Adipocyte (in vitro differentiated cells): ENCODE measurements at regions not wholly inside any gene's neighbourhood (a gene's known extent, or its start where the extent isn't known, plus 50 kb on each side); places are given as distances from the start of the nearest gene placed in this dataset.
A peak's percentile ranks its signal among the peaks of the same experiment; 100 is the strongest.
"Not testable (repeated sequence)": the region's sequence is repeated elsewhere in the genome, so short reads cannot be mapped to it uniquely, and the experiment has no call there.

ENCODE experiments used
- DNase-seq: peaks from one replicate; pipeline ENCODE4 v3.0.0-alpha.2; 2015; ENCODE audit warnings: low read depth
- H3K27me3 ChIP-seq: replicated peaks from 2 replicates; pipeline ENCODE4 v1.7.0; 2013; ENCODE audit warnings: mild to moderate bottlenecking, low read length, moderate library complexity; ENCODE audit not compliant: control insufficient read depth, insufficient read depth
- H3K36me3 ChIP-seq: 2 replicates; pipeline ENCODE4 v1.7.0; 2013; ENCODE audit warnings: low read length, mild to moderate bottlenecking, moderate library complexity; ENCODE audit not compliant: control insufficient read depth, insufficient read depth, severe bottlenecking
- H3K4me1 ChIP-seq: 2 replicates; pipeline ENCODE4 v1.7.0; 2013; ENCODE audit warnings: mild to moderate bottlenecking, low read length, moderate library complexity; ENCODE audit not compliant: control insufficient read depth, insufficient read depth
- H3K4me3 ChIP-seq: 2 replicates; pipeline ENCODE4 v1.7.0; 2013; ENCODE audit warnings: mild to moderate bottlenecking, low read length, moderate library complexity
- H3K9ac ChIP-seq: 2 replicates; pipeline ENCODE4 v1.7.0; 2013; ENCODE audit warnings: mild to moderate bottlenecking, low read length, moderate library complexity
- H3K9me3 ChIP-seq: 2 replicates; pipeline ENCODE4 v1.7.0; 2013; ENCODE audit warnings: mild to moderate bottlenecking, low read length, moderate library complexity; ENCODE audit not compliant: control insufficient read depth

DNA sequence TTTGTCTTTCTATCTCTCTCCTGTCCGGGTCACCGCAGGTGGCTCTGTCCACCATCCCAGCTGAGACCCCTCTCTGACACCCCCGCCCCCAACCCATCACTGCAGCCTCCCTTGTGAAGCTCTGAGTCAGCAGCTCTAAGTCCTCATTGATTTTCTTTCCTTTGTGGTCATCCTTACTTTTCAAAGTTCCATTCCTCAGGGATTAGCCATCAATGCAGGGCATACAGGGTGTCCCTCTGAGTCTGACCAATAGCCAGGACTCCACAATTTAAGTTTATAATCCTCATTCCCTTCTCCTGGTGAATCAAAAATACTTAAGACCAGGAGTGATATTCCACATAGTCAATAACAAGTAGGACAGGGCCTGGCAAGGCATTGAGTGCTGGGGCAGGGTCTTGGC is 333.3 kb upstream of the CNR1 start:
- H3K4me3 ChIP-seq: no peak overlapping the region
- H3K9ac ChIP-seq: no peak overlapping the region
- H3K27me3 ChIP-seq: no peaks in the 10 kb centered on the region
- no peaks in the 10 kb centered on the region for H3K9me3 ChIP-seq
- H3K36me3 ChIP-seq: no peaks in the 10 kb centered on the region
- no peak for DNase-seq
- no peaks in the 10 kb centered on the region for H3K4me1 ChIP-seq

DNA sequence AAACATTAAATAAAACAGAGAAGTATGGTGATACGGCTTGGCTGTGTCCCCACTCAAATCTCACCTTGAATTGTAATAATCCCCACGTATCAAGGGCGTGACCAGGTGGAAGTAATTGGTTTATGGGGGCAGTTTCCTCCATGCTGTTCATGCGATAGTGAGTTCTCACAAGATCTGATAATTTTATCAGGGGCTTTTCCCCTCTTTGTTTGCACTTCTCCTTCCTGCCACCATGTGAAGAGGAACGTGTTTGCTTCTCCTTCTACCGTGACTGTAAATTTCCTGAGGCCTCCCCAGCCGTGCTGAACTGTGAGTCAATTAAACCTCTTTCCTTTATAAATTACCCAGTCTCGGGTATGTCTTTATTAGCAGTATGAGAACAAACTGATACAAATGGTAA is 331.3 kb upstream of the CNR1 start:
- H3K36me3 ChIP-seq, H3K4me1 ChIP-seq, H3K27me3 ChIP-seq, H3K9me3 ChIP-seq, DNase-seq, H3K9ac ChIP-seq, H3K4me3 ChIP-seq: not testable (repeated sequence)

DNA sequence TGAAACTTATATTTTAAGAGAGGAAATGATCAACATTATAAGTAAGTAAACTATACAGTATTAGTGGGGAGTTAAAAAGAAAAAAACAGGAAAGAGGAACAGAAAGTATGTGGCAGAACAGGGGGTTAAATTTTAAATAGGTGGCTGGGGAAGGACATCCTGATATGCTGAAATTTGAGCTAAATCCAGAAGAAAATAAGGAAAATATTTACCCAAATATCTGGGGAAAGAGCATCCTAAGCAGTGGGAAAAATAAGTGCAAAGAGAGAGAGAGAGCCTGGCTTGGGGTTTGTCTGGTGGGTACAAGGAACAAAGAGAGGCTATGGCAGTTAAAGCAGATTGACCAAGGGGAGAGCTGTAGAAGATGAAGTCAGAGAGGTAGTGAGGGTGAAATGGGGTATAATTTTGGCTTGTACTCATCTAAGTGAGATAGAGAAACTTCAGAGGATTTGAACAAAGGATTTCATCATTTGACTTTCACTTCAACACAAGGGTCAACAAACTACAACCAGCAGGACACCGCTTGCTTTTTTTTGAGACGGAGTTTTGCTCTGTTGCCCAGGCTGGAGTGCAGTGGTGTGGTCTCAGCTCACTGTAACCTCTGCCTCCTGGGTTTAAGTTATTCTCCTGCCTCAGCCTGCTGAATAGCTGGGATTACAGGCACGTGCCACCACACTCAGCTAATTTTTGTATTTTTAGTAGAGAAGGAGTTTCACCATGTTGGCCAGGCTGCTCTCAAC is 328.4 kb upstream of the CNR1 start:
- no peak overlapping the region for H3K4me3 ChIP-seq
- no peaks in the 10 kb centered on the region for H3K9me3 ChIP-seq
- no peaks in the 10 kb centered on the region for H3K27me3 ChIP-seq
- H3K9ac ChIP-seq: no peak overlapping the region
- H3K36me3 ChIP-seq: no peaks in the 10 kb centered on the region
- H3K4me1 ChIP-seq: peaks cover 28% of the 10 kb centered on the region
- DNase-seq: no peak

DNA sequence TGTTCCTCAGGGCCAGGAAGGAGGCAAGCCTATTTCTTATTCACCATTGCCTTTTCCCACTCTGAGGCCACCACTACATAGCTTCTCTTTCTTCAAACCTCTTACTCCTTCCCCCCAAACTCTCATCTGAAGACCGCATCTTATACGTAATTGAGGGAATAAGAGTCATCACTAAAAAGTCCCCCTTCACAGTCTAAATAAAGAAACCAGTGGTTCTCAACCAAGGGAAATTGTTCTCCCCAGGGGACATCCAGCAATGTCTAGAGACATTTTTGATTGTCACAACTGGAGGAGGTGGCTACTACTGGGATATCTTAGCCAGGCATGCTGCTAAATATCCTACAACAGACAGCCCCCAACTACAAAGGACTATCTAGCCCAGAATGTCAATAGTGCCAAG is 327.6 kb upstream of the CNR1 start:
- DNase-seq: no peak
- H3K36me3 ChIP-seq: no peaks in the 10 kb centered on the region
- H3K27me3 ChIP-seq: no peaks in the 10 kb centered on the region
- no peaks in the 10 kb centered on the region for H3K9me3 ChIP-seq
- peaks cover 28% of the 10 kb centered on the region for H3K4me1 ChIP-seq
- no peak overlapping the region for H3K4me3 ChIP-seq
- no peak overlapping the region for H3K9ac ChIP-seq

DNA sequence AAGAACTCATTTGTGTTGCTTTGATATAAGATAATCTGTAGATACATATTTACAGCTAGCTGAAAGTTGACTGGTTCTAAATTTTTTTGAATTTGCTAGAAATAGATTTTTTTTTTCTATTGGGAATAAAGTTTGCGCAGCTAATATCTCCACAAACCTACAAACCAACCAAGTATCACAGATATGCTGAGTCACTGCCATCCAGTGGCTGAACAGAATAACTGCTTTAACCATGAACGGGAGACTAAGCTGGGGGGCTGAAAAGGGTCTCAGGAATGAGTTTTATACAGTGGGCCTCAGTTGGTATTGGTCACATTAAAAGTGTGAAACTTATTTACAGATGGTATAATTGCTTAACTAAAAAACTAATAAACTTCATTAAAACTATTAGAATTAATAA is 326.7 kb upstream of the CNR1 start:
- Histone ChIP-seq H3K36me3 (no peaks in the 10 kb centered on the region), H3K9ac (no peak overlapping the region)
- DNase-seq: peak; percentile 46

DNA sequence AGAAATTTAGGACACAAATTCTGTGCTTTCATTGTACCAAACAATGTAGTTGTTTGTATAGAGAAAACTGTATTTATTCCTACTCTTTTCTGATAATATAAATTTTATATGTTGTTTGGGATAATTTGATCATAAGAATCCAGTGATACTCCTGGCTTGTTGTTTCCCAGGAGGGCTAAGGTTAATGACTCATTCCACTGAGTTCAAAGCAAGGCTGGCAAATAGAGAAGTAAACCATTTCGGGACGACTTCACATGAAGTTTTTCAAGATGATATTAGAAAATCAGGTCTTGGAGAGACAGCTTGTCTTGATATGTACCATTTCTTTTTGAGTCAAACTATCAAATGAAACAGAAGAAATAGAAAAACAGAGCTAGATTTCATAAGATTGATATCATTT is 326.1 kb upstream of the CNR1 start:
- peaks cover 6% of the 10 kb centered on the region for H3K9me3 ChIP-seq
- no peaks in the 10 kb centered on the region for H3K27me3 ChIP-seq
- H3K36me3 ChIP-seq: no peaks in the 10 kb centered on the region
- H3K4me1 ChIP-seq: peaks cover 28% of the 10 kb centered on the region
- no peak overlapping the region for H3K9ac ChIP-seq
- no peak for DNase-seq
- H3K4me3 ChIP-seq: no peak overlapping the region

More for the DNA sequence above, 326.7 kb upstream of the CNR1 start:
- Histone ChIP-seq H3K9me3 (peaks cover 6% of the 10 kb centered on the region), H3K27me3 (no peaks in the 10 kb centered on the region), H3K4me1 (peaks cover 28% of the 10 kb centered on the region), H3K4me3 (no peak overlapping the region)

DNA sequence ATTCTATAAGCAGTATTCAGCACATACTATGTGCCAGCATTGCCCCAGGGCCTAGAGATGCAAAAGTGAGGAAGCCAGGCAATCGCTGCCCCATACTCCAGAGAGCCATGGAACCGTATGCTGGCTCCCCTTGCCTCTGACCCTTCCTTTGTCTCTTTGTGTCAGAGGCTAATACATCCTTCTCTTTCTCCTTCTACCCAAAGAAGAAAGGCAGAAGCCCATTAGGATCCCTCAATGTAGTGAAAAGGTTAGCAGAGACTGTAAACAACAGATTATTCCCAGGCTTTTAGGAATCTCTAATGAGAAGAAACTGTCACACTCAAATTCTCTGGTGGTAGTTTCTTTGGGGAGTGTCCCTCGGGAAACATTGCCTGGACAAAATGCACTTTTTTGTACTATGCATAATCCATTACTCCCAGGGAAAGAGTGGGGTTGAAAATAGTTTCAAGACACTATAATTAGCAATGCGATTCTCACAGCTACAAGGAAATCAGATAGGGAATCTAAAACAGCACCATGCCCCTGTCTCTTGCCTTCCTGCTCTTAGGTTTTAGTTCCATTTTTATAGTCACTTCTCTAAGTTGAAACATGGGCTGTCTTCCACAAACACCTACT is 325.2 kb upstream of the CNR1 start:
- Histone ChIP-seq H3K4me3 (no peak overlapping the region), H3K4me1 (peaks cover 28% of the 10 kb centered on the region), H3K36me3 (no peaks in the 10 kb centered on the region), H3K27me3 (no peaks in the 10 kb centered on the region), H3K9ac (peak overlapping the region; percentile 13), H3K9me3 (peaks cover 6% of the 10 kb centered on the region)
- no peak for DNase-seq

DNA sequence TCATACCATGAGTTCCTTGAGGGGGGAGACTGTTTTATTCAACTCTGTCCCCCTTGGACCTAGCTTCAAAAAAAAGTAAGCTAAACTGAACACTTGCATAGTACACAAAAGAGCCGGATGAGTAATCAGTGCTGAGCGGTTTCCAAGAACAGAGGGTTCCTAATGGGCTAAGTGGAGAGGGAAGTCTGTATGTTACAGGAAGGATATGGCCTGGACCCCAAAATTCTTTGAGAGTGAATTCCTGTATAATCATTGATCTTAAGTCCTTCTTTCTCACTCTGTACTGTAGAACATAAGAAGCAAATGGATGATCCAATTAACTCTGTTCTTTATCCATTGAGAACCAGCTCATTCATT is 324.7 kb upstream of the CNR1 start:
- H3K9me3 ChIP-seq: peaks cover 7% of the 10 kb centered on the region
- H3K36me3 ChIP-seq: no peaks in the 10 kb centered on the region
- peaks cover 28% of the 10 kb centered on the region for H3K4me1 ChIP-seq
- no peak overlapping the region for H3K4me3 ChIP-seq
- DNase-seq: peak; percentile 44
- H3K9ac ChIP-seq: peak overlapping the region; percentile 13
- no peaks in the 10 kb centered on the region for H3K27me3 ChIP-seq

DNA sequence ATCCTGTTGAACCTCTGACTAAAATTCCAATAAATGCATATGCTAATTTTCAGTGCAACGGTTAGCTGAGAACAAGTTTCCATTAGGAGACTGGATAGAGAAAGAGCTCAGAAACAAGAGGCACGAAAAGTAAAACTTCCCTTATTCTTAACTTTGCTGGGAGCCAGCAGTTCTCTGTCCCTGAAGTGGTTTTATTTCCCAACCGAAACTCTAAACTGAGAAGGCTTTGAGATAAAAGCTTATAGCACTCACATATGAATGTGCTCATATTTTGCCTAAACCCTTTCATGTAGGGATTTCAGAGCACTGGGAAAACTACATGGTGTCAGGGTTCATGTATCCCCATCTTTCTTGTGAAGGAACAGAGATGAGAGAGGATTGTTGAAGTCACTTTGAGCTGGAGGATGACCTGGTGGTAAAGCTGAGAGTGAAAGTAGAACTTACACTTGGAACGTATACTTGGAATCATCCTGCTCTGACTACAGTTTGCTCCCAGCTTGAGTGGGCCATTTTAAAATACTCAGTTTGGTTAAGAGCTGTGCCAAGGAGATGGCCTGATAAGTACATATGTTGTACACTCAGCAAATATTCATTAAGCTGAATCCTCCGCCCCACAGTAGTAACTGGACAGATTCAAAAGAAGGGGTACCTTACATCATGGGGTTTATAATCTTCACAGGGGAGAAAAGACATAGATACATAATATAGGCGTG is 324.2 kb upstream of the CNR1 start:
- Histone ChIP-seq H3K4me1 (peaks cover 28% of the 10 kb centered on the region), H3K9ac (no peak overlapping the region), H3K27me3 (no peaks in the 10 kb centered on the region), H3K36me3 (no peaks in the 10 kb centered on the region), H3K9me3 (peaks cover 11% of the 10 kb centered on the region), H3K4me3 (no peak overlapping the region)
- no peak for DNase-seq

DNA sequence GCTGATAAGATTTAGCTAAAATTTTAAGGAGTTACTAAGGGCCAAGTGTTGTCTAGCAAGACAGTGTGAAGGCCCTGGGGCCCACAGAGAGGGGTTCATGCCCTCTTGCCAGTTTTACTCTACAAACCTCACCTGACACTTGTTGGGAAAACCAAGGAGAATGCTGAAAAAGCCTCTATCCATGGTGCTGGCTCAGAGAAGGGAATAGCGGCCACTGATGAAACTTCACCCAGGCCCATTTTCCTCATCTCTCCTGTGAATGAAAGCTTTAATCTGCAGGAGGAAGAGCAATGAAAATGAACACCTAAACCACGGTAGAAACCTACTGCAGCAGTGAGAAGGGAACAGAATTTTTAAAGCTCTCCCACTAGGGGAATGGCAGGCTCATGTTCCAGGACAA is 317.3 kb upstream of the CNR1 start:
- Histone ChIP-seq H3K4me1 (no peaks in the 10 kb centered on the region), H3K9me3 (peaks cover 34% of the 10 kb centered on the region), H3K9ac (no peak overlapping the region), H3K4me3 (no peak overlapping the region), H3K27me3 (no peaks in the 10 kb centered on the region), H3K36me3 (no peaks in the 10 kb centered on the region)
- no peak for DNase-seq

DNA sequence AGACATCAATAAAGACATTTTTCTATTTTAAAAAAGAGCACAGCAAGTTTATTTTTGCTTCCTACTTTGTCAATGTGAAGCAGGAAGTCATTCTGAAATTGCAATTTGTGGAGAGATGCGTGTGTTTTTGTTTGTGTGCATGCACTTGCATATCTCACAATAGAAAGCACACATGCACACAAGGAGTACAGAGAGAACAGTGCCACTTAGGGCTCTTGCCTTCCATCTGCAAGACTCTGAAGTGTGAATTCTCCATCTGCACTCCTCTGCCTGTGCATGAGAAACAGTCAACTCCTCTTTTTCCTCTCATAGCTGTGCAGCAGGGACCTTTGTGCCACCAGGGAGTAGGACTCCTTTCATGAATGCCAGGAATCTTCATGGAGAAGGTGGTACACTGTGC is 316.3 kb upstream of the CNR1 start:
- Histone ChIP-seq H3K36me3 (no peaks in the 10 kb centered on the region), H3K9me3 (peaks cover 29% of the 10 kb centered on the region), H3K9ac (no peak overlapping the region), H3K27me3 (peaks cover 2% of the 10 kb centered on the region), H3K4me3 (no peak overlapping the region), H3K4me1 (no peaks in the 10 kb centered on the region)
- DNase-seq: no peak
